RPMI8226 (cell line): ENCODE measurements at regions not wholly inside any gene's neighbourhood (a gene's known extent, or its start where the extent isn't known, plus 50 kb on each side); places are given as distances from the start of the nearest gene placed in this dataset.

Experiments used
- DNase-seq: peaks from one replicate; pipeline ENCODE4 v3.0.0-alpha.2; 2015

DNA sequence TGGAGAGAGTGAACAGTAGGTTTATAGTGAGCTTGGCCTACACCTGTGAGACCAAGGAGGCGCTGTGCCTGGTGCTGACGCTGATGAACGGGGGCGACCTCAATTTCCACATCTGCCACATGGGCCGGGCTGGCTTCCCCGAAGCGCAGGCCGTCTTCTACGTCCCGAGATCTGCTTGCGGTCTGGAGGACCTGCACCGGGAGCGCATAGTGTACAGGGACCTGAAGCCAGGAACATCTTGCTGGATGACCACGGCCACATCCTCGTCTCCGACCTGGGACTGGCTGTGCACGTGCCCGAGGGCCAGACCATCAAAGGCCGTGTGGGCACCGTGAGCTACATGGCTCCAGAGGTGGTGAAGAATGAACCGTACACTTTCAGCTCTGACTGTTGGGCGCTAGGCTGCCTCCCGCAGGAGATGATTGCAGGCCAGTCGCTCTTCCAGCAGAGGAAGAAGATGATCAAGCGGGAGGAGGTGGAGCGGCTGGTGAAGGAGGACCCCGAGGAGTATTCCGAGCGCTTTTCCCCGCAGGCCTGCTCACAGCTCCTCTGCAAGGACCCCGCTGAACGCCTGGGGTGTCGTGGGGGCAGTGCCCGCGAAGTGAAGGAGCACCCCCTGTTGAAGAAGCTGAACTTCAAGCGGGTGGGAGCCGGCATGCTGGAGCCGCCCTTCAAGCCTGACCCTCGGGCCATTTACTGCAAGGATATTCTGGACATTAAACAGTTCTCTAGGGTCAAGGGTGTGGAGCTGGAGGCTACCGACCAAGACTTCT lies 139.0 kb downstream of the ZDHHC20 start:
- no peak for DNase-seq

- no peak for DNase-seq
Observed at GRCh38 chr13:21320642-21321034, 138.5 kb downstream of the ZDHHC20 start.

- DNase-seq: no peak
Observed at GRCh38 chr13:21321269-21321668, 137.8 kb downstream of the ZDHHC20 start.

- no peak for DNase-seq
Observed at GRCh38 chr13:21322327-21322965, 136.7 kb downstream of the ZDHHC20 start.
